ENCODE measurements at regions not wholly inside any gene's neighbourhood (a gene's known extent, or its start where the extent isn't known, plus 50 kb on each side); places are given as distances from the start of the nearest gene placed in this dataset.
"Not testable (repeated sequence)": the region's sequence is repeated elsewhere in the genome, so short reads cannot be mapped to it uniquely, and the experiment has no call there.

DNA sequence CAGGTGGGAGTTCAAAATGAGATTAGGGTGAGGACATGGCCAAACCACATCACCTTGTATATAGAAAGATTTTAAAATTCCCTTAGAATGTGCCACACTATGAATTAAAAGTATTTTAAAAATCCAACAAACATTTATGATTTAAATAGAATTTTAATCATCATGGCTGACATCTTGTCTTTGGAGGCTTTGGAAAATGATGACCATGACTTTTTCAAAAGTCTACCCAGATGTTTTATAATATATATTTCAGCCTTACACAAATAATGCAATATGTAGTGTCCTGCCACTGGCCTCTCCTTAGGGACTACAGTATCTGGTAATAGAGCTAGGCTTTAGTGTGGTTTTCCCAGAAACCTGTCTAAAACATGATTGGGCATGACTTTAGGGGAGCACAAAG, 1353.4 kb upstream of the GOT2 start:
- DNase-seq, result no peak

DNA sequence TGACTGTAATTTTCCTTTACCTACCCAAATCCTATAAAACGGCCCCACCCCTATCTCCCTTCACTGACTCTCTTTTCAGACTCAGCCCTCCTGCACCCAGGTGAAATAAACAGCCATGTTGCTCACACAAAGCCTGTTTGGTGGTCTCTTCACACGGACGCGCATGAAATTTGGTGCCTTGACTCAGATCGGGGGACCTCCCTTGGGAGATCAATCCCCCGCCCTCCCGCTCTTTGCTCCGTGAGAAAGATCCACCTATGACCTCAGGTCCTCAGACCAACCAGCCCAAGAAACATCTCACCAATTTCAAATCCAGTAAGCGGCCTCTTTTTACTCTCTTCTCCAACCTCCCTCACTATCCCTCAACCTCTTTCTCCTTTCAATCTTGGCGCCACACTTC, 1344.7 kb upstream of the GOT2 start:
- DNase-seq, result not testable (repeated sequence)

DNA sequence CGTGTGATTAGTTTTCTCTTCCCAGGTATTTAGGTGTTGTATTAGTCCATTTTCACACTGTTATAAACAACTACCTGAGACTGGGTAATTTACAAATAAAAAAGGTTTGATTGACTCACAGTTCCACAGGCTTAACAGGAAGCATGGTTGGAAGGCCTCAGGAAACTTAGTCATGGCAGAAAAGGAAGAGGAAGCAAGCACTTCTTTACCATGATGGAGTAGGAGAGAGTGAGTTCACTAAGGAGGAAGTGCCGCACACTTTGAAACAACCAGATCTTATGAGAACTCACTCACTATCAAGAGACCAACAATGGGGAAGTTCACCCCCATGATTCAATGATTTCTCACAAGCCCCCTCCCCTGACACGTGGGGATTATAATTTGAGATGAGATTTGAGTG, 1343.7 kb upstream of the GOT2 start:
- DNase-seq, result no peak

DNA sequence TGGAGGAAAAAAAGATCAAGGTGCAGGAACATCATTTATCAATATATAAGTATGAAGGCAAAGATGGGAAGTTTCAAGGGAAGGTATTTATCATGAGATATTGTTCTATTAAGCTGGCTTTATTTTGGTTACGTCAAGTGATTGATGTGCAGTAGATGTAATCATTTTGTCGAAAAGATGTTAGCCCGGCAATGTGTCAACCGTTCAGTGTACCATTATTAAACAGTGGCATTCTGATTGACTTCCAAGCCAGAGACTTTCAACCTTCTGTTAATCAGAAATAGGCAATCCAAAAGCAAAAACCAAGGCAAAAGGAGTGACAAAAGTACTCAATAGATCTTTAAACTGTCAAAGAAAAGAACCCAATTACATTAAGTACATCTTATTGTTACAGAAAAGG, 1340.3 kb upstream of the GOT2 start:
- DNase-seq, result no peak

DNA sequence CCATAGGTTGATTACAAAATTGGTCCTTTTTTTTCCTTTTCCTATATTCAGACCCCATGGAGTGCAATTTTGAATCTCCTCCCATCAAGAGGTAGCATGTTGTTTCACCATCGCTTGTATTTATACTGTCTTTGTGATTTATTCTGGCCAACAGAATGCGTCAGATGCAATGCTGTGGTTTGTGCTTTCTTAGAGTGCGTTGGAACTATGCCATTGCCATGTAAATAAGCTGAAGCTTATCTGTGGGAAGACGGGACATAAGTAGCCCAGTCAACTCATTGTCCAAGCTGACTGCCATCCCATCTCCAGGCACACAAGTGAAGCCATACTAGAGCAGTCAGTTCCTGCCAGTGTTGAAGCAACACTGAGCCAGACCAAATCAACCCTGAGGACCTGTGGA, 1339.3 kb upstream of the GOT2 start:
- no peak for DNase-seq

DNA sequence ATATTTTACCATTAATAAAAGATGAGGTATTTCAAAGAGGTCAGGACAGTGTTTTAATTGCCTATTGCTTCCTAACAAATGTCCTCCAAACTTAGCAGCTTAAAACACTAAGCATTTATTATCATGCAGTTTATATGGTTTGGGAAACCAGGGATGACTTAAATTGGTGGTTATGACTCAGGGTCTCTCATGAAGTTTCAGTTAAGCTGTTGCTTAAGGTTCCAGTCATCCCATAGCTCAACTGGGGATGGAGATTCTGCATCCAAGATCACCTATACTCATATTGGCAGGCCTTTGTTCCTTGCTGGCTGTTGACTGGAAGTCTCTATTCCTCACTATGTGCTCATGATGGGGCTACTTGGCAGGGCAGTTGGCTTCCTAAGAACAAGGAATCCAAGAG, 1329.9 kb upstream of the GOT2 start:
- no peak for DNase-seq

DNA sequence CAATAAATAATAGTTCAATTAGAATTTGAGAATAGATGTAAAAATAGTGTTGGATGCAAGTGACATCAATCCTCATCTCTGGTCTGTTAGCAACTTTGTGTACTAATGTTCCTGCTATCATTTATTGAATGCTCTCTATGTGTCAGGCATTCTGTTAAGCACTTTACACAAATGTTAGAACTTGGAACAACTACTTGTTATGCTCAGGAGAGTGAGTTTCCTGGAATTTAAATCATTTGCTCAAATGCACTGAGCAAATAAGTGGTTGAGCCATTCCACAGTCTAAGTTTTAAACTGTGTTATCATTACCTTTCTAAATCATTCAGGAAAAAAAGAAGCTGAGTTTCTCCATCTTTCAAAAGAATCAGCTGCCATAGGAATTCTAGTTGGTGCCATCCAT, 1327.3 kb upstream of the GOT2 start:
- DNase-seq, result no peak

DNA sequence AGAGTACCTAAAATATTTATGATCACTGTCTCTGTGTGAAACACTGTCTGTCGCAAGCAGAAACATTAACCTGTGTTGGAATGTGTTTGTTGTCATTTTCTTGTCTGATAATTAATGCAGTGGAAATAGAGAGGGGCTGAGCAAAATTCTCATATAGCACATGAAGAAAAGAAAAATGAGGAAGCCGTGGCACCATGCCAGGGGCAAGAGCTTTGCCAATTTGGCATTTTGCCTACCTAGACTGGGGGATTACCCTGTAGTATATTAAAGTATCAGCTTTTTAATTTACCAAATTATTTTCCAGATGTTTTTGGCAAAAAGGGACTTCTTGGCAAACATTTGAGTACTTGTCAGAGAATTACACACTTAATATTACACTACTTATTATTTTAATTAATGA, 1326.6 kb upstream of the GOT2 start:
- DNase-seq, result no peak

DNA sequence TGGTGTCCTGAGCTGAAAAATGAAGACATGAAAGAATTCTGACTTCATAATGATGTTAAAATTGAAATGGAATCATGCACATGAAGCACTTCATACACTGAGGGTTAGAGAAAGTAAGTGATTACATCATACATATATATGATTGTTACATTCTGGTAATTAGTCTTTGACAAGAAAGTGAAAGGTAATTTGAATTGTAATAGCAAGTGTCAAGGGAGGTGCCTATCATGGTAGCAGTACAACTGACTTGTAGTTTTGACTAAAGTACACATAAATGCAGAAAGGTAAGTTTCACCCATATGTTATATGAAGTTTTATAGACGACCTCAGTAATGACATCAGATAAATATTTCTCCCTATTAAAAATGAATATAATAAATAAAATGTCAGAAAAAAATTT, 1325.0 kb upstream of the GOT2 start:
- DNase-seq, result no peak

DNA sequence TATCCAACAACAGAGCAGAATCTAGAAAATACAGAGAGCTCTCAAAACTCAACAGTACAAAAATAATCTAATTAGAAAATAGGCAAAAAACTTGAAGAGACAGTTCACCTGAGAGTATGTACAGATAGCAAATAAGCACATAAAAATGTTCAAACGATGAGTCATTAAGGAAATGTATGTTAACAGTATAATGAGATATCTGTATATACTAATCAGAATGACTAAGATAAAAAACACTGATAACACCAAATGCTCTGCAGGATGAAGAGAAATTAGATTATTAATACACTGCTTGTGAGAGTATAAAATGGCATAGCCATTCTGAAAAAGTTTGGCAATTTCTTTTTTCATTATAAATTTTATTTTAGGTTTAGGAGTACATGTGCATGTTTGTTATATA, 1307.6 kb upstream of the GOT2 start:
- DNase-seq, result no peak

DNA sequence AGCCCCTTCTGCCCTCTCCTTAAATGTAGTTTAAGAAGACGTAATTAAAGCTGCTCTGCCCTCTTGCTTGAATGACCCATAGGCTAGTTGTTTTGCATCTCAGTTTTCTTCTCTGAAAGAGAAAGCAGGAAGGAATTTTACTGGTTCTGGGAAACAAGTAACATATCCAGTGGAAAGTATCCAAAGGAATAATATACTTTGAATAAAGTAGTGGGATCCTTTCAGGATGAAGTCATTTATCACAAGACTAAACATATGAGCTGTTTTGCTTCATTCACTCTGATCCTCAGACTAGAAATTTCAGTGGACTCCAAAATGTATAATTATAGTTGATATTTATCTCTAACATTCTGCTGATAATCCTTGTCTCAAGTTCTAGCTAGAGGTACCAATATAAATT, 1297.6 kb upstream of the GOT2 start:
- no peak for DNase-seq

DNA sequence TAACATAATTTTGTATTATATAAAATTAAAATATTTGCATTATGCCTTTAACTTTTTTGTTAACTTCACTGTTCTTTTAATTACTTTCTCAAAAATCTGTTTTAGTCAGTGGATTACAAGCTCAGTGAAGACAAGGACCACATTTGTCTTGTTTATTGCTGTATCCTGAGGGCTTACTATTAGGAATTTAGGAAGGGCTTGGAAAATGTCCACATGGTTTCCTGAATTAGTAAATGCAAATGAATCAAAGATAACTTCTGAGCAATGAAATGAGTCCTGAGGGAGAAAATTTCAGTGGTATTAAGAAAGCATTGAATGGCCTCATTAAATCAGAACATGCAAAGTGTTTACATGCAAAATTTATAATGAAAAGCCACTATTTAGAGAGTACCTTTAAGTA, 1293.2 kb upstream of the GOT2 start:
- no peak for DNase-seq

DNA sequence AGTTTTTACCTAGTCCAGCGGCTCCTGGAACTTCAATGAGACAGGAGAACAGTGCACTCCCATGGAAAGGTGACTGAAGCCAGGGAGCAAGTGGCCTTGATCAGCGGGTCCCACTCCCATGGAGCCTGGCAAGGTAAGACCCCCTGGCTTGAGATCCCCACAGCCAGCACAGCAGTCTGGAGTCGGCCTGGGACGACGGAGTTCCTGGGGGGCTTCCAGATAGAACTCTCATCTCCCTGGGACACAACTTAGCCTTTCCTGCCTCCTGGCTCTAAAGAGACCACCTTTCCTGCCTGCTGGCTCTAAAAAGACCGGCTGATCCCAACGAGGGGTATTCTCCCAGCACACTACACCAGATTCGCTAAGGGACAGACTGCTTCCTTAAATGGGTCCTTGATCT, 1279.0 kb upstream of the GOT2 start:
- DNase-seq, result no peak

DNA sequence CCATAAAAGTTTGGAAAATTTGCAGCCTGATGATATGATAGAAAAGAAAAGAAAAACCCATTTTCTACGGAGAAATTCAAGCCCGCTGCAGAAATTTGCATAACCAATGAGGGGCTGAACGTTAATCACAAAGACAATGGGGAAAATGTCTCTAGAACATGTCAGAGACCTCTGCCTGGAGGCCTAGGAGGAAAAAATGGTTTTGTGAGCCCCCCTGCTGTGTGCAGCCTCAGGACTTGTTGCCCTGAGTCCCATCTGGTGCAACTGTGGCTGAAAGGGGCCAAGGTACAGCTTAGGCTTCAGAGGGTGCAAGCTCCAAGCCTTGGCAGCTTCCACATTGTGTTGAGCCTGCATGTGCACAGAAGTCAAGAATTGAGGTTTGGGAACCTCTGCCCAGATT, 1267.4 kb upstream of the GOT2 start:
- no peak for DNase-seq

DNA sequence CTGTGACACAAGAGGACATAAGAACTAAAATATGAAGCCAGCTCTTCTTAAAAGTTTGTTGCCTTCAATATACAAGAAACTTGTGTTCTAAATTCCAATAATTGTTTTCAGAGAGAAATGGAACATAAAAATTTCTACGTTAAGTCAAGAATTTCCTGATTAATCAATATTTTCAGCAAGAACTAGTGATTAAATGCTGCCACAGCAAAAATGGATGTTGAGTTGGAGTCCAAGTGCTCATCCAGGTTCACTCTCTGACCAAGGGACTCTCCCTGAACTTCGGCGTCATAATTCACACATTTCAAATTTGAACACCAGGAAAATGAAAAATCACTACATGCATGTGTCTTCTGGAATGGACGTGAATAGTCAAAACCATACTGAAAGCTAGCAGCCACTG, 1263.6 kb upstream of the GOT2 start:
- no peak for DNase-seq

DNA sequence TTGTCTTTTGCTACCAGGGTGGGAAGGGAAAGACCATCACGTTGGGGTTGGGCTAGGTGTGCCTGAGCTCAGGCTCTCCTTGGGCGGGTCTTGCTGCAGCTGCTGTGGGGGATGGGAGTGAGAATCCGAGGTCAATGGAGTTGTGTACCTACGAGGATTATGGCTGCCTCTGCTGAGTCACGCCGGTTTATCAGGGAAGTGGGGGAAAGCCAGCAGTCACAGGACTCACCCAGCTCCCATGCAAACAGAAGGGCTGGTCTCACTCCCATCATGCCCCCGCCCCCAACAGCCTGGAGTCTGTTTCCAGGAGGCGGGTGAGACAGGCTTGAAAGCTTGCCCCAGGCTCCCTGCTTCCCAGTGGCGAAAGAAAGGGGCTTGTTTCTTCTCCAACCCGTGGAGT, 1259.0 kb upstream of the GOT2 start:
- DNase-seq, result no peak

DNA sequence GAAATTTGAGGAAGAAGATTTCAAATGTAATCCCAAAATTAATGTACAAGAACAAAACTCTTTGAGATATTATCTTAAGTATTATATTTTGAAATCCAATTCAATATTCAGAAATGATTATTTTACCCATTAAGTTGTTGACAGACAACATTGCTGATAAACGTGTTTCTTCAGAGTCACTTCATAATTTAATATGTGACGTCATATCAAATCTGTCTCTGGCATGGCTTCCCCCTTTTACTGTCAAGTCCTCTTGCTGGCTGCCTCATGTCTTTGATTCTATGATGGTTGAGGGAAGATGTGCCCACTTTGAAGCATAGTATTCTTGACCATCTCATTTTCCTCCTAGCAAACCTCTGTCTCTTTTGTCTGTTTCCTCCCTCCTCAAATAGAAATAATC, 1257.1 kb upstream of the GOT2 start:
- no peak for DNase-seq

DNA sequence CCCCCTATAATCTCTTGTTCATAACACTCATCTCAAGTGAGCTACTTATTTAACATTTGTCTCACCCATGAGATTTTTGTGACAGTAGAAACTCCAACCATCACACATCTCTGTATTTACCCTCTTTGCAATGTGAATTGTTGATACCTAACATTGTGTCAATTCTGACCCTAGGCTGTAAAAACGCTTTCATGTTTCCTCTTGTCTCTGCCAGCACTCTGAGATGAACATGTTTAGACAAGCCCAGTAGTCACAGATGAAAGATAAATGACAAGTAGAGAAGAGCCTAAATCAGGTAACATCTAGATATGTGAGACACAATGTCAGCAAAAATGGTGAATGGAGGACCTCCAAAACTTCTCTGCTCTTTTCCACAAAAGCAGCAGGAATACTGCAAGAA, 1254.5 kb upstream of the GOT2 start:
- peak; percentile 47 to 48 for DNase-seq

DNA sequence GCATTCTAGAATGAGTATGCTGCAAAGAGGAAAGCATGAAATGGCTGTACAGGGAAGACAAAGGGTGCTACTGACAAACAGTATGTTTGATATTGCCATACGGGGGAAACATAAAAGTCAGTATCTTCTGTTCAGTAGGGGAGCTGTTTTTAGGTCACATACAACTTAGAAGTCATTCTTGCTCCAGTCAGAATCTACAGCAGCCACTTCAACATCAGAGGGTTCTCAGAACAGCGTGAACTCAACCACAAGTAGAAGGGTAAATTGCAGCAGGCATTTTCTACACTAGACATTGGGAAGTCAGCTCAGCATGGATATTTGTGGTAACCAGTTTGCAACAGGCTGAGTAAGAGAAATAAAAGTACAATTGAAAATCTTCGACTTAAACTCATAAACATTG, 1241.8 kb upstream of the GOT2 start:
- DNase-seq, result no peak

DNA sequence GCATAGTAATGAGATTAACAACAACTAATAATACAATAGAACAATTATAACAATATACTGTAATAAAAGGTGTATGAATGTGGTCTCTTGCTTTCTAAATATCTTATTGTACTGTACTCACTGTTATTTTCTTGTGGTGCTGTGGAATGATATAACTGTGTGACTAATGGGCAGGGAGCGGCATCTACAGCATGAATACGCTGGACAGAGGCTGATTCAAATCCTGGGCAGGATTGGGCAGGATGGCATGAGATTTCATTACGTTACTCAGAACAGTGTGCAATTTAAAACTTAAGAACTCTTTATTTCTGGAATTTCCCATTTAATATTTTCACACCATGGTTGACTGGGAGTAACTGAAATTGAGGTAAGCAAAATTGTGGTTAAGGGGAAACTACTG, 1239.8 kb upstream of the GOT2 start:
- DNase-seq, result no peak

DNA sequence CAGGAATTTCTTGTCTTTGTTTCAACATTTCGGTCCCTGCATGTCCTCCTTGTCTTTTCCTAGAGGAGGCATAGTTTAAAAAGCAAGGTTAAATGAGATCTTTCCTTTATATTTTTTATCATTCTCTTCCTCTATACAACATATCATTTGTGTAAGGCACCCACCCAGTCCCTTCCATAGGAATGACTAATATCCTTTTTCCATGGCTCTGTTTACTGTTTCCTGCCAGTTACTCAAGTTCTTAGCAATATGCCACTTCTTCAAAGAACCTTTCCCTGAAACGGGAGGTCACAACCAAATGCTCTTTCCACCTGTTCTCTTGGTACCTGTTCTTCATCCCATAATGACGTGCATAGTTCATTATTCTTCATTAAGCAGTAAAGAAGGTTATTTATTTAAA, 1237.1 kb upstream of the GOT2 start:
- DNase-seq, result no peak

DNA sequence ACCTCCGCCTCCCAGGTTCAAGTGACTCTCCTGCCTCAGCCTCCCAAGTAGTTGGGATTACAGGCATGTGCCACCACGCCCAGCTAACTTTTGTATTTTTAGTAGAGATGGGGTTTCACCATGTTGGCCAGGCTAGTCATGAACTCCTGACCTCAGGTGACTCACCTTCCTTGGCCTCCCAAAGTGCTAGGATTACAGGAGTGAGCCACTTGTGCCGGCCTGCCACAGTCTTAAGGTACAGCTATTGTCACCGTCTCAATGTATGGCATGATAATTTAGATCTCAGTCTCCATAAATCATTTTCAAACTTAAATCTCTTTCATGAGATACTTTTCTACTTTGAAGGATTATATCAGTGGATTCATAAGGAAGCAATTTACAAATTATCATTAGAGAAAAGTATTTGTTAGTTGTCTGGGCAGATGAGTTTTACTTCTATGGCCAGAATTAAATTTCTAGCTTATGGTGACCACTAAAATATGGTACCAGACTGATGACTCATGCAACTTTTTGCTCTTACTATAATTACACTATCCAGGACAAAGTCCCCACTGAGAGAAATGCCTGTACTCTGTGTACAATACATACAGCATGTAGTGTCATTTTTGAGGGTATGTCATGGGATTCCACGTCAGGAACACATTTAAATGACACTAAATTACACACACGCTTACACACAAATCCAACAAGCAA, 1230.3 kb upstream of the GOT2 start:
- no peak for DNase-seq

DNA sequence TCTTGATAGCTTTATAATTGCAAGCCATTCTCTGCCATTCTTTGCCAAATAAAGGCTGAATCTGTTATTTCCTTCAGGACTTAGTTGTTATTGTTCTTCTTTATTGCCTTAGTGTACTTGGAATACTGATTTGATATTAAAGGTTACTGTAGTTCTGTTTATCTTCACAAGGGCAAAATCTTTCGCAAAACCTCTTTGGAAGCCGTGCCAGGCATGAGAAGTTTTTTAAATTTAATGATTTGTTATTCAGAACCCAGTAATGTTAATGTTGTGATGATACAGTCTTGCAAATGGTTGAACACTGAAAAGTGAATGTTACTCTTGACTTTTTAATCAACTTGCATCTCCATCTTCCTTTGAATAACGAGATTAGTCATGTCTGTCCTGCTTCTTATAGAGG, 1225.2 kb upstream of the GOT2 start:
- DNase-seq, result no peak

DNA sequence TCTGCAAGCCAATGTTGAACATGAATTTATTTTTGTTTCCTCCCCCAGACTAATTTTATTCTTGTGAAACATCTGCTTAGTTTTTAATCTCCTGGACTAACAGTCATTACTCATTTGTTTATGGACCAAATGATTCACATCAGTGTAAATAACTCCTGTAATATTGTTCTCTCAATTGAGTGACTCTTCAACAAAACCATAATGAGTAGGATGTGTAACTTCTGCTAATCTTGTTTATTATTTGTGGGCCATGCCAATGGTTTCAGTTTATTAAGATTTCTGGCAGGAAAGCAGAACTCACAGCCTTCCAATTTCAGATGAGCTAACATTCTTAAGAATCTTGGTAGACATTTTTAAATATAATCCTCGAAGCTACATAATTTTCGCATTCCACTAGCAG, 1216.3 kb upstream of the GOT2 start:
- no peak for DNase-seq

DNA sequence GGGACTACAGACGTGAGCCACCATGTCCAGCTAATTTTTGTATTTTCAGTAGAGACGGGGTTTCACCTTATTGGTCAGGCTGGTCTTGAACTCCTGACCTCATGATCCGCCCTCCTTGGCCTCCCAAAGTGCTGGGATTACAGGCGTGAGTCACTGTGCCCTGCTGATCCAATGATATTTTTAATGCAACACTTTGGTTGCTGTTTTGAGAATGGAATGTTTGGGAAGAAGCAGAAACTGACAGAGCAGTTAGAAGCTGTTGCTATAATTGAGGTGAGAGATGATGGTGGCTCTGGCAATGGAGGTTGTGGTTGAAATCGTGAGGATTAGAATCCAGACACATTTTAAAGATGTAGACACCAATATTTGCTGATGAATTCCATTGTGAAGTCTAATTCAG, 1209.9 kb upstream of the GOT2 start:
- not testable (repeated sequence) for DNase-seq

DNA sequence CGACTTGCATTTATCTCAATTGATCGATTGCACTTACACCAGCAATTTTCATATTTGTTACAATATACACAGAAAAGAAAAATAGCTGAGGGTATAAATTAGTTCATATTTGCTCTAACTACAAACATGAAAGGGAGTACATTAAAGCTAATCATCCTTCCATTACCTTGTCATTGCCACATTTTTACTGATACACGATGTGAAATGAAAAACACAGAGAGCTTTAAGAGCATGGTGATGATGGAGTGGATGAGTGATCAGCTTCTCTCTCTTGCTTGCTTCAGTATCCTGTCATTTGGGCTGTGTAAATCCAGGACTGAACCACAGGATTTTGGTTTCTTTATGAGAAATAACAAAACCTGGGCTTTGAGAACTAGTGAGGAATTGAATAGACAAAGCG, 1207.5 kb upstream of the GOT2 start:
- no peak for DNase-seq
